ENCODE measurements at regions not wholly inside any gene's neighbourhood (a gene's known extent, or its start where the extent isn't known, plus 50 kb on each side); places are given as distances from the start of the nearest gene placed in this dataset.

DNA sequence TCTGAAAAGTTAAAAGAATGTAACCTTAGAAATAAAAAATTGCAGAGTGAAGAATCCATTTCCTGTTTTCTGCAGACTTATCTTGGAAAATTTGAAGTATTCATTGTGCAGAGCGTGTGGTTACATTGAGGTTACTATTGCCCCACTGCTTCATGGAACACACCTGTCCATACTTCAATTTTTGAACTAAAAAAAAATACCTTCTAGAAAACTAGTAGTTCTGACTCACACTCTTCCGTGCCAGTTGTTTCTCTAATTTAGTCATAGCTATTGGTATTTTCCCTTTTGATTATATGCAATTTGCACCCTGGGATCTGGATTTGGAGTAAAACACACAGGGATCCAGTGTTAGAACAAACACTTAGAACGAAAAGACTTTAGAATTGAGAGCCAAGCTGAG lies 111.8 kb upstream of the LYSMD4 start:
- Histone ChIP-seq H4K20me1 (ENCODE audit: insufficient read depth) (no peaks in the 10 kb centered on the region), H3K36me3 (ENCODE audit: low read depth) (no peaks in the 10 kb centered on the region), H3K9me2 (ENCODE audit: insufficient read depth) (no peaks in the 10 kb centered on the region), H3K4me2 (no peak overlapping the region), H3K79me2 (ENCODE audit: low read depth) (no peaks in the 10 kb centered on the region), H3K4me1 (replicated peaks; ENCODE audit: insufficient read depth) (no peaks in the 10 kb centered on the region), H3K9me3 (ENCODE audit: insufficient read depth, low read depth) (no peaks in the 10 kb centered on the region), H3K27ac (no peak overlapping the region), H3K27me3 (ENCODE audit: insufficient read depth, low read depth) (no peaks in the 10 kb centered on the region), H3F3A (ENCODE audit: insufficient read depth, low read depth) (no peaks in the 10 kb centered on the region), H3K4me3 (no peak overlapping the region), H2AFZ (no peak overlapping the region)
- ChIA-PET POLR2A (ENCODE audit: unreplicated experiment) (no interaction called here), CTCF (interaction anchor here (0.6 kb wide), 1 partner anchor 104 kb away, joined by 5 read pairs; no protein-coding TSS in a partner anchor)
- BruUV-seq (replicated peaks) = no TSS peak
- intact Hi-C loops (cut with micrococcal nuclease; ENCODE audit: unreplicated experiment) = no loop called here
- no peak for TF ChIP-seq EZH2 (IDR thresholded peaks at IDR 0.05; ENCODE audit: low read depth)
- TF ChIP-seq, protein P1, sequence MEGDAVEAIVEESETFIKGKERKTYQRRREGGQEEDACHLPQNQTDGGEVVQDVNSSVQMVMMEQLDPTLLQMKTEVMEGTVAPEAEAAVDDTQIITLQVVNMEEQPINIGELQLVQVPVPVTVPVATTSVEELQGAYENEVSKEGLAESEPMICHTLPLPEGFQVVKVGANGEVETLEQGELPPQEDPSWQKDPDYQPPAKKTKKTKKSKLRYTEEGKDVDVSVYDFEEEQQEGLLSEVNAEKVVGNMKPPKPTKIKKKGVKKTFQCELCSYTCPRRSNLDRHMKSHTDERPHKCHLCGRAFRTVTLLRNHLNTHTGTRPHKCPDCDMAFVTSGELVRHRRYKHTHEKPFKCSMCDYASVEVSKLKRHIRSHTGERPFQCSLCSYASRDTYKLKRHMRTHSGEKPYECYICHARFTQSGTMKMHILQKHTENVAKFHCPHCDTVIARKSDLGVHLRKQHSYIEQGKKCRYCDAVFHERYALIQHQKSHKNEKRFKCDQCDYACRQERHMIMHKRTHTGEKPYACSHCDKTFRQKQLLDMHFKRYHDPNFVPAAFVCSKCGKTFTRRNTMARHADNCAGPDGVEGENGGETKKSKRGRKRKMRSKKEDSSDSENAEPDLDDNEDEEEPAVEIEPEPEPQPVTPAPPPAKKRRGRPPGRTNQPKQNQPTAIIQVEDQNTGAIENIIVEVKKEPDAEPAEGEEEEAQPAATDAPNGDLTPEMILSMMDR (conservative IDR thresholded peaks at IDR 0.05) = no peak
- DNase-seq = no peak

DNA sequence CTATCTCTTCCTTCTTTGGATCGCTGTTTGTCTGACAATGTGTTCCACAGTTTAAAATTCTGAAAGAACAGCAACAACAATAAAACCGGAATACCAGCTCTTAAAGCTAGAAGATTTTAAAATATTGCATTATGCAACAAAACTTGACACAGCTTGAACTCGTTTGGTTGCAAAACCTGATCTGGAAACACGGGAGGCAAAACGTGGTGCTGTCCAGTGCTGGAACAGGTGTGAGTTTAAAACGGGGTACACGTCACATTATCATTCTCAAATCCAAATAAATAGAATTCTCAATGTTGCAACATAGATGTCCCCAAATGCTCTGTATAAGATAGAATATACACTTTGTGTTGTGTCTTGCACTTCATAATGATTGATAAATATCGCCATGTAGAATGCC lies 110.9 kb upstream of the LYSMD4 start:
- H3F3A ChIP-seq (ENCODE audit: insufficient read depth, low read depth) = no peaks in the 10 kb centered on the region
- no TSS peak for BruUV-seq (replicated peaks)
- H3K4me3 ChIP-seq = no peak overlapping the region
- H3K9me3 ChIP-seq (ENCODE audit: insufficient read depth, low read depth) = no peaks in the 10 kb centered on the region
- TF ChIP-seq, protein P1 (conservative IDR thresholded peaks at IDR 0.05) = no peak
- no peak for TF ChIP-seq EZH2 (IDR thresholded peaks at IDR 0.05; ENCODE audit: low read depth)
- no peaks in the 10 kb centered on the region for H4K20me1 ChIP-seq (ENCODE audit: insufficient read depth)
- no peaks in the 10 kb centered on the region for H3K4me1 ChIP-seq (replicated peaks; ENCODE audit: insufficient read depth)
- intact Hi-C loops (cut with micrococcal nuclease; ENCODE audit: unreplicated experiment) = no loop called here
- no peak overlapping the region for H3K27ac ChIP-seq
- H3K36me3 ChIP-seq (ENCODE audit: low read depth) = no peaks in the 10 kb centered on the region
- ChIA-PET CTCF (no interaction called here), POLR2A (ENCODE audit: unreplicated experiment) (no interaction called here)
- no peak for DNase-seq
- no peak overlapping the region for H3K4me2 ChIP-seq
- no peaks in the 10 kb centered on the region for H3K27me3 ChIP-seq (ENCODE audit: insufficient read depth, low read depth)
- H2AFZ ChIP-seq = no peak overlapping the region
- no peaks in the 10 kb centered on the region for H3K79me2 ChIP-seq (ENCODE audit: low read depth)
- no peaks in the 10 kb centered on the region for H3K9me2 ChIP-seq (ENCODE audit: insufficient read depth)

DNA sequence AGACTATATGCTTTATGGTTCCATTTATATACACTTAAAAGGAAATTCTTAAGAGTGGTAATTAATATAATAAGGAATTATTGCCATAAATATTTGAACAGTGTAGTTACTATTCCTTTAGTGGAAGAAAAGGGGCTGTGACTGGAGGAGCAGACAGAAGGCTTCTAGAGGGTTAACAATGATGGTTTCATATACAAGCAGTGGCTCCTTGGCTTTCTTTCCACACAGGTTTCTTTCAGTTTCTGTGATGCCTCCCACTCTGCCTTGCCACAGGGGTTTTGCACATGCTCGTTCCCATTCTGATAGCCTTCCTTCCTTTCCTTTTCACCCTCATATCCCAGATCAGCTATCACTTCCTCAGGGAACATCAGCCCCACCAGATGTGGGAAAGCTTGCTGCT lies 108.8 kb upstream of the LYSMD4 start:
- H2AFZ ChIP-seq = no peak overlapping the region
- ChIA-PET POLR2A (ENCODE audit: unreplicated experiment) (no interaction called here), CTCF (no interaction called here)
- no peak overlapping the region for H3K27ac ChIP-seq
- intact Hi-C loops (cut with micrococcal nuclease; ENCODE audit: unreplicated experiment) = no loop called here
- BruUV-seq (replicated peaks) = no TSS peak
- H3K4me3 ChIP-seq = no peak overlapping the region
- H3K36me3 ChIP-seq (ENCODE audit: low read depth) = no peaks in the 10 kb centered on the region
- no peaks in the 10 kb centered on the region for H3K27me3 ChIP-seq (ENCODE audit: insufficient read depth, low read depth)
- no peaks in the 10 kb centered on the region for H3F3A ChIP-seq (ENCODE audit: insufficient read depth, low read depth)
- no peaks in the 10 kb centered on the region for H4K20me1 ChIP-seq (ENCODE audit: insufficient read depth)
- no peaks in the 10 kb centered on the region for H3K9me2 ChIP-seq (ENCODE audit: insufficient read depth)
- H3K4me1 ChIP-seq (replicated peaks; ENCODE audit: insufficient read depth) = no peaks in the 10 kb centered on the region
- no peaks in the 10 kb centered on the region for H3K9me3 ChIP-seq (ENCODE audit: insufficient read depth, low read depth)
- TF ChIP-seq, protein P1 (conservative IDR thresholded peaks at IDR 0.05) = no peak
- TF ChIP-seq EZH2 (IDR thresholded peaks at IDR 0.05; ENCODE audit: low read depth) = no peak
- H3K79me2 ChIP-seq (ENCODE audit: low read depth) = no peaks in the 10 kb centered on the region
- no peak overlapping the region for H3K4me2 ChIP-seq
- DNase-seq = no peak

Measured in PC-9 (cell line).